Transverse colon (tissue), 4 donors: ENCODE measurements at regions not wholly inside any gene's neighbourhood (a gene's known extent, or its start where the extent isn't known, plus 50 kb on each side); places are given as distances from the start of the nearest gene placed in this dataset.

Experiments
- DNase-seq: peaks from one replicate; pipeline ENCODE4 v3.0.0-alpha.2; 2019
- H3K27ac ChIP-seq, 4 donors: fragments of 200-600 bp; sonication (generic); 2 replicates each; pipeline ENCODE4 v1.5.1; 2016 to 2018; ENCODE audit warnings: inconsistent platforms in 4 of 4
- H3K27me3 ChIP-seq: fragments of 200-600 bp; sonication (generic); 2 replicates; pipeline ENCODE4 v1.5.1; 2017; ENCODE audit warnings: inconsistent platforms
- H3K36me3 ChIP-seq, 4 donors: fragments of 200-600 bp; sonication (generic); 2 replicates each; pipeline ENCODE4 v1.5.1; 2017 to 2019; ENCODE audit warnings: inconsistent platforms in 4 of 4
- H3K4me1 ChIP-seq, 4 donors: fragments of 200-600 bp; sonication (generic); 2 replicates each; pipeline ENCODE4 v1.5.1; 2017 to 2020; ENCODE audit warnings: inconsistent platforms in 4 of 4
- H3K4me3 ChIP-seq, 4 donors: fragments of 200-600 bp; sonication (generic); 1 replicate in 1 of 4; 2 replicates in 3 of 4; pipeline versions ENCODE4 v1.5.1 to v1.6.1; 2017 to 2019; ENCODE audit warnings: inconsistent platforms in 4 of 4
- H3K9me3 ChIP-seq, 2 donors: fragments of 200-600 bp; sonication (generic); 2 replicates each; pipeline ENCODE4 v1.5.1; 2017 to 2019; ENCODE audit warnings: inconsistent platforms in 2 of 2
- EP300 ChIP-seq: sonication (generic); formaldehyde crosslinking; IDR thresholded peaks from one replicate; pipeline ENCODE4 v1.6.1; 2017; ENCODE audit warnings: antibody characterized with exemption, low read depth
- POLR2A ChIP-seq: fragments of 450-650 bp; IDR thresholded peaks from one replicate; pipeline ENCODE4 v1.6.1; 2016; ENCODE audit warnings: antibody characterized with exemption, mild to moderate bottlenecking, moderate library complexity
- POLR2AphosphoS5 ChIP-seq, 3 donors: sonication (generic); formaldehyde crosslinking; IDR thresholded peaks; one replicate each; pipeline ENCODE4 v1.6.1; 2016; ENCODE audit warnings: antibody characterized with exemption in 3 of 3
- WGBS, 2 donors: methylation state at CpG; one replicate each; pipeline ENCODE4 v1.1.5; 2018; ENCODE audit warnings: low coverage in 1 of 2; 5-methylcytosine and 5-hydroxymethylcytosine counted together
- in situ Hi-C, 4 donors: fragments of 200-750 bp; cut with MboI; loops; one replicate each; pipeline versions ENCODE4 v1.15.0 to v1.15.1; 2017; ENCODE audit warnings: low sequenced_read_pairs in 3 of 4, low pct_ligation_motif_present in 1 of 4, low pct_unique_long_range_greater_than_20kb in 1 of 4
- intact Hi-C: fragments of 100-400 bp; cut with DNase I; formaldehyde crosslinking; loops from one replicate; pipeline ENCODE4 v1.15.1; 2023; ENCODE audit warnings: low total_unique reads
- TF ChIP-seq, protein P1 (sequence below), 5 experiments: fragments of 200-600 bp in 3 of 5; fragments of 450-650 bp in 2 of 5; sonication (generic) in 3 of 5; IDR thresholded peaks; 1 replicate in 2 of 5; 2 replicates in 3 of 5; pipeline ENCODE4 v1.5.1; 2016 to 2017; ENCODE audit warnings: antibody characterized with exemption in 5 of 5, inconsistent platforms in 3 of 5, mild to moderate bottlenecking in 2 of 5, moderate library complexity in 1 of 5

GRCh38 chr10:107803546-107803945 is 639.0 kb upstream of the SORCS1 start:
- intact Hi-C loops (no loop called here), in situ Hi-C loops (loop anchor here in 1 of 4 donors (25.0 kb wide), 1 partner anchor 1016 kb away; no protein-coding TSS in a partner anchor)
- TF ChIP-seq POLR2A, result no peak
- TF ChIP-seq, protein P1, sequence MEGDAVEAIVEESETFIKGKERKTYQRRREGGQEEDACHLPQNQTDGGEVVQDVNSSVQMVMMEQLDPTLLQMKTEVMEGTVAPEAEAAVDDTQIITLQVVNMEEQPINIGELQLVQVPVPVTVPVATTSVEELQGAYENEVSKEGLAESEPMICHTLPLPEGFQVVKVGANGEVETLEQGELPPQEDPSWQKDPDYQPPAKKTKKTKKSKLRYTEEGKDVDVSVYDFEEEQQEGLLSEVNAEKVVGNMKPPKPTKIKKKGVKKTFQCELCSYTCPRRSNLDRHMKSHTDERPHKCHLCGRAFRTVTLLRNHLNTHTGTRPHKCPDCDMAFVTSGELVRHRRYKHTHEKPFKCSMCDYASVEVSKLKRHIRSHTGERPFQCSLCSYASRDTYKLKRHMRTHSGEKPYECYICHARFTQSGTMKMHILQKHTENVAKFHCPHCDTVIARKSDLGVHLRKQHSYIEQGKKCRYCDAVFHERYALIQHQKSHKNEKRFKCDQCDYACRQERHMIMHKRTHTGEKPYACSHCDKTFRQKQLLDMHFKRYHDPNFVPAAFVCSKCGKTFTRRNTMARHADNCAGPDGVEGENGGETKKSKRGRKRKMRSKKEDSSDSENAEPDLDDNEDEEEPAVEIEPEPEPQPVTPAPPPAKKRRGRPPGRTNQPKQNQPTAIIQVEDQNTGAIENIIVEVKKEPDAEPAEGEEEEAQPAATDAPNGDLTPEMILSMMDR (IDR thresholded peaks at IDR 0.05), result no peak
- 53% methylated on average over 4 of the region's 4 CpGs; no CpG with 5 or more reads in 1 of the 2 donors for WGBS, 2 donors
- no peak for DNase-seq
- Histone ChIP-seq H3K27me3 (no peaks in the 10 kb centered on the region), H3K27ac (no peak overlapping the region), H3K4me3 (no peak overlapping the region), H3K4me1 (no peaks in the 10 kb centered on the region), H3K9me3 (no peaks in the 10 kb centered on the region), H3K36me3 (no peaks in the 10 kb centered on the region)

DNA sequence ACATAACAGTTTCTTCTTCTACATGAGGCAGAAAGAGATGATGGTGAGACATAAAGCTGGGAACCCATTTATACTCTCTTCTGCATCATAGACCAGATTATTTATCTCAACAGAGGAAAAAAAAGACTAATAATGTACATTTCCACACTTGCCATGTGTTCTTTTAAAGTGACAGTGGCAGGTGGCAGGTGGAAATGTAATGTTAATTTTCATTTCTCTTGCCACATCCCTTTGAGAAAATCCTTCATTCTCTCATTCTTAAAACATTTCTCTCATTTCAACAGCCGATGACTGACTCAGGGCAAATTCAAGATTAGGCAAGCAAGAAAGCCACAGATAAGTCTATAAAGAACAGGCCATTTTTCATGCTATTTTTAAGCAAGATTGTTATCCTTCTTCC is 635.6 kb upstream of the SORCS1 start:
- intact Hi-C loops, result no loop called here
- Histone ChIP-seq H3K4me1 (no peaks in the 10 kb centered on the region), H3K36me3 (no peaks in the 10 kb centered on the region), H3K9me3 (no peaks in the 10 kb centered on the region), H3K4me3 (no peak overlapping the region), H3K27ac (no peak overlapping the region), H3K27me3 (no peaks in the 10 kb centered on the region)
- DNase-seq, result no peak
- WGBS, 2 donors, result 83 to 89% methylated on average over 1 of the region's 1 CpG
- TF ChIP-seq, protein P1 (IDR thresholded peaks at IDR 0.05), result no peak
- TF ChIP-seq POLR2AphosphoS5 (IDR thresholded peaks at IDR 0.05), result no peak
- in situ Hi-C loops, result loop anchor here in 1 of 4 donors (25.0 kb wide), 1 partner anchor 1013 kb away; no protein-coding TSS in a partner anchor

DNA sequence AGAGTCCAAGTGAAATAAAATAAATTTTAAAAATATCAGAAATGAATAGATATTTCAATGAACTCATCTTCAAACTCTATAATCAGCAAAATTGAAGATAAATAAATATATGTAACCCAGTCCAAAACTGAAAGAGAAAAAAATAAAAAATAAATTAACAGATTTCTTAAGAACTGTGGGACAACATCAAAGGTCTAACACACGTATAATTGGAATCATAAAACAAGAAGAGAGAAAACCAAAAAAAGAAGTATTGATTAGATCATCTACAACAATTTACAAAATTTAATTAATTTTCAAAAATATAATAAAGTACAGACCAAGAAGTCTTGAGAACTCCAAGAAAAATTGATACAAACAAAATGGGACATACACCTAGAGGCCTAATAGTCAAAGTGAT is 625.8 kb upstream of the SORCS1 start:
- H3K4me3 ChIP-seq, result no peak overlapping the region
- no peaks in the 10 kb centered on the region for H3K4me1 ChIP-seq
- no peaks in the 10 kb centered on the region for H3K36me3 ChIP-seq
- DNase-seq, result no peak
- no peak overlapping the region for H3K27ac ChIP-seq
- peaks cover 0 to 11% of the 10 kb centered on the region in 2 donors for H3K9me3 ChIP-seq
- H3K27me3 ChIP-seq, result no peaks in the 10 kb centered on the region
- WGBS, 2 donors, result 87 to 100% methylated on average over 1 of the region's 1 CpG
- intact Hi-C loops, result no loop called here
- TF ChIP-seq EP300, result no peak
- TF ChIP-seq POLR2A, result no peak
- TF ChIP-seq POLR2AphosphoS5 (IDR thresholded peaks at IDR 0.05), result no peak
- TF ChIP-seq, protein P1 (IDR thresholded peaks at IDR 0.05), result no peak
- in situ Hi-C loops, result no loop called here

- in situ Hi-C loops (no loop called here), intact Hi-C loops (no loop called here)
- no peaks in the 10 kb centered on the region for H3K4me1 ChIP-seq
- DNase-seq, result no peak
- WGBS, 2 donors, result 90% methylated on average over 1 of the region's 1 CpG; no CpG with 5 or more reads in 1 of the 2 donors
- H3K36me3 ChIP-seq, result no peaks in the 10 kb centered on the region
- peaks cover 0 to 6% of the 10 kb centered on the region in 2 donors for H3K9me3 ChIP-seq
- no peak for TF ChIP-seq POLR2A
- TF ChIP-seq, protein P1 (IDR thresholded peaks at IDR 0.05), result no peak
- TF ChIP-seq POLR2AphosphoS5 (IDR thresholded peaks at IDR 0.05), result no peak
- TF ChIP-seq EP300, result no peak
- H3K27ac ChIP-seq, result no peak overlapping the region
- no peaks in the 10 kb centered on the region for H3K27me3 ChIP-seq
- H3K4me3 ChIP-seq, result no peak overlapping the region
Observed at GRCh38 chr10:107771066-107771465, 606.6 kb upstream of the SORCS1 start.
